Tibial artery (tissue), 4 donors: ENCODE measurements at regions not wholly inside any gene's neighbourhood (a gene's known extent, or its start where the extent isn't known, plus 50 kb on each side); places are given as distances from the start of the nearest gene placed in this dataset.
"Not testable (repeated sequence)": the region's sequence is repeated elsewhere in the genome, so short reads cannot be mapped to it uniquely, and the experiment has no call there.

Experiments used
- DNase-seq, 2 donors: peaks; one replicate each; pipeline ENCODE4 v3.0.0-alpha.2; 2019
- H3K27ac ChIP-seq, 2 donors: fragments of 200-600 bp; sonication (generic) in 1 of 2; 1 replicate in 1 of 2; 2 replicates in 1 of 2; pipeline ENCODE4 v1.5.1; 2018 to 2019; ENCODE audit warnings: mild to moderate bottlenecking in 1 of 2
- H3K27me3 ChIP-seq, 2 donors: fragments of 200-600 bp; sonication (generic) in 1 of 2; one replicate each; pipeline versions ENCODE4 v1.5.1 to v1.6.0; 2016 to 2019
- H3K36me3 ChIP-seq, 3 donors: fragments of 200-600 bp; sonication (generic) in 2 of 3; one replicate each; pipeline ENCODE4 v1.5.1; 2016 to 2019; ENCODE audit warnings: mild to moderate bottlenecking in 2 of 3
- H3K4me1 ChIP-seq, 4 donors: fragments of 200-600 bp; sonication (generic) in 2 of 4; 1 replicate in 3 of 4; 2 replicates in 1 of 4; pipeline ENCODE4 v1.5.1; 2016 to 2019
- H3K4me3 ChIP-seq, 2 donors: fragments of 200-600 bp; sonication (generic) in 1 of 2; 1 replicate in 1 of 2; 2 replicates in 1 of 2; pipeline ENCODE4 v1.5.1; 2018 to 2019; ENCODE audit warnings: mild to moderate bottlenecking in 2 of 2
- H3K9me3 ChIP-seq, 3 donors: fragments of 200-600 bp; sonication (generic) in 1 of 3; one replicate each; pipeline ENCODE4 v1.5.1; 2016 to 2019
- CTCF ChIP-seq, 2 experiments: fragments of 200-600 bp in 1 of 2; fragments of 450-650 bp in 1 of 2; IDR thresholded peaks; one replicate each; pipeline ENCODE4 v1.5.1; 2017 to 2019; ENCODE audit warnings: antibody characterized with exemption in 2 of 2, mild to moderate bottlenecking in 1 of 2, moderate library complexity in 1 of 2
- intact Hi-C: fragments of 100-400 bp; cut with DNase I; formaldehyde crosslinking; loops from one replicate; pipeline ENCODE4 v1.15.0; 2023; ENCODE audit warnings: low total_unique reads

- H3K36me3 ChIP-seq = no peaks in the 10 kb centered on the region
- H3K27me3 ChIP-seq = peaks cover 0 to 4% of the 10 kb centered on the region in 2 donors
- no peak for TF ChIP-seq CTCF (IDR thresholded peaks at IDR 0.05)
- H3K4me1 ChIP-seq = no peaks in the 10 kb centered on the region
- H3K9me3 ChIP-seq = no peaks in the 10 kb centered on the region
- no peak overlapping the region for H3K27ac ChIP-seq
- intact Hi-C loops = no loop called here
- DNase-seq = no peak
- H3K4me3 ChIP-seq = no peak overlapping the region
Observed at GRCh38 chr5:38135486-38136039, 122.8 kb upstream of the EGFLAM start.

GRCh38 chr5:38134810-38135209 lies 123.5 kb upstream of the EGFLAM start:
- intact Hi-C loops = no loop called here
- peaks cover 0 to 4% of the 10 kb centered on the region in 2 donors for H3K27me3 ChIP-seq
- no peaks in the 10 kb centered on the region for H3K4me1 ChIP-seq
- DNase-seq = no peak
- TF ChIP-seq CTCF (IDR thresholded peaks at IDR 0.05) = no peak
- no peak overlapping the region for H3K4me3 ChIP-seq
- H3K27ac ChIP-seq = no peak overlapping the region
- H3K36me3 ChIP-seq = no peaks in the 10 kb centered on the region
- H3K9me3 ChIP-seq = no peaks in the 10 kb centered on the region

GRCh38 chr5:38134294-38134693 lies 124.1 kb upstream of the EGFLAM start:
- H3K4me3 ChIP-seq, intact Hi-C loops, DNase-seq, H3K27me3 ChIP-seq, H3K9me3 ChIP-seq, H3K27ac ChIP-seq, H3K36me3 ChIP-seq, H3K4me1 ChIP-seq: not testable (repeated sequence)

- intact Hi-C loops = no loop called here
- no peak for DNase-seq
- Histone ChIP-seq H3K27me3 (peaks cover 0 to 4% of the 10 kb centered on the region in 2 donors), H3K27ac (no peak overlapping the region), H3K9me3 (no peaks in the 10 kb centered on the region), H3K4me1 (no peaks in the 10 kb centered on the region), H3K36me3 (no peaks in the 10 kb centered on the region), H3K4me3 (no peak overlapping the region)
- no peak for TF ChIP-seq CTCF (IDR thresholded peaks at IDR 0.05)
Observed at GRCh38 chr5:38131686-38132085, 126.7 kb upstream of the EGFLAM start.

GRCh38 chr5:38124321-38124720 lies 134.0 kb upstream of the EGFLAM start:
- H3K4me3 ChIP-seq = no peak overlapping the region
- H3K36me3 ChIP-seq = no peaks in the 10 kb centered on the region
- DNase-seq = no peak
- H3K9me3 ChIP-seq = no peaks in the 10 kb centered on the region
- no peak for TF ChIP-seq CTCF (IDR thresholded peaks at IDR 0.05)
- H3K27ac ChIP-seq = no peak overlapping the region
- H3K4me1 ChIP-seq = no peaks in the 10 kb centered on the region
- intact Hi-C loops = no loop called here
- no peaks in the 10 kb centered on the region for H3K27me3 ChIP-seq

- no peak for DNase-seq
Observed at GRCh38 chr5:38121420-38121819, 136.9 kb upstream of the EGFLAM start.

More at GRCh38 chr5:38121420-38121819, 136.9 kb upstream of the EGFLAM start:
- Histone ChIP-seq H3K36me3 (no peaks in the 10 kb centered on the region), H3K4me3 (no peak overlapping the region), H3K9me3 (no peaks in the 10 kb centered on the region), H3K4me1 (no peaks in the 10 kb centered on the region), H3K27ac (no peak overlapping the region), H3K27me3 (no peaks in the 10 kb centered on the region)
- intact Hi-C loops = no loop called here
- TF ChIP-seq CTCF (IDR thresholded peaks at IDR 0.05) = no peak
